ENCODE measurements at regions not wholly inside any gene's neighbourhood (a gene's known extent, or its start where the extent isn't known, plus 50 kb on each side); places are given as distances from the start of the nearest gene placed in this dataset.

GRCh38 chr5:4954048-4954447, 186.1 kb upstream of the ADAMTS16 start:
- Histone ChIP-seq H3K27ac (ENCODE audit: low read depth, low read length) (no peak overlapping the region), H3K27me3 (ENCODE audit: insufficient read depth, low read length) (no peaks in the 10 kb centered on the region), H3K4me3 (ENCODE audit: low read depth, low read length) (no peak overlapping the region), H3K4me1 (ENCODE audit: control insufficient read depth, insufficient read depth, low read length, unreplicated experiment) (no peaks in the 10 kb centered on the region), H3K79me2 (ENCODE audit: control insufficient read depth, insufficient read depth, low read length, unreplicated experiment) (no peaks in the 10 kb centered on the region), H3K36me3 (ENCODE audit: insufficient read depth, low read length) (no peaks in the 10 kb centered on the region), H2AFZ (ENCODE audit: low read length, unreplicated experiment) (no peak overlapping the region)

GRCh38 chr5:4963265-4963664, 176.9 kb upstream of the ADAMTS16 start:
- Histone ChIP-seq H3K27ac (ENCODE audit: low read depth, low read length) (no peak overlapping the region), H2AFZ (ENCODE audit: low read length, unreplicated experiment) (no peak overlapping the region), H3K36me3 (ENCODE audit: insufficient read depth, low read length) (no peaks in the 10 kb centered on the region), H3K4me1 (ENCODE audit: control insufficient read depth, insufficient read depth, low read length, unreplicated experiment) (no peaks in the 10 kb centered on the region), H3K79me2 (ENCODE audit: control insufficient read depth, insufficient read depth, low read length, unreplicated experiment) (no peaks in the 10 kb centered on the region), H3K27me3 (ENCODE audit: insufficient read depth, low read length) (no peaks in the 10 kb centered on the region), H3K4me3 (ENCODE audit: low read depth, low read length) (no peak overlapping the region)

GRCh38 chr5:4969351-4969750, 170.8 kb upstream of the ADAMTS16 start:
- no peak overlapping the region for H3K4me3 ChIP-seq (ENCODE audit: low read depth, low read length)
- no peaks in the 10 kb centered on the region for H3K27me3 ChIP-seq (ENCODE audit: insufficient read depth, low read length)
- H3K36me3 ChIP-seq (ENCODE audit: insufficient read depth, low read length): no peaks in the 10 kb centered on the region
- H3K27ac ChIP-seq (ENCODE audit: low read depth, low read length): no peak overlapping the region
- no peaks in the 10 kb centered on the region for H3K4me1 ChIP-seq (ENCODE audit: control insufficient read depth, insufficient read depth, low read length, unreplicated experiment)
- H2AFZ ChIP-seq (ENCODE audit: low read length, unreplicated experiment): no peak overlapping the region
- no peaks in the 10 kb centered on the region for H3K79me2 ChIP-seq (ENCODE audit: control insufficient read depth, insufficient read depth, low read length, unreplicated experiment)

DNA sequence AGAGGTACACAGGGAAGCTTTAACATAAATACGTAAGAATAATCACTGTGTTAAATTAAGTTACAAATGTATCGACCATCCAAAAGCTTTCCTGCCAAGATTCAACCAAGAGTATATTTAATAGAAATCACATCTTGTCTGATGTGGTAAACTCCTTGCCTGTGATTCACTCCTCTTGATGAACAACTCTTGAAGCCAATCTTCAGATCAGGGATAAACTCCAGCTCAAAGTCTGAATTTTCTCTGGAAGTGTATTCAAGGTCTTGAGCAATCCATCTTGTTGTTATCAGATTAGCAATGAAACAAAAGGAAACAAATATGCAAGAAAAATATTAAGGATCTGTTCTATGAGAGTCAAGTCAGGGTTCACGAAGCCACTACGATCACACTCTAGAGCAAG, 170.0 kb upstream of the ADAMTS16 start:
- Histone ChIP-seq H3K79me2 (ENCODE audit: control insufficient read depth, insufficient read depth, low read length, unreplicated experiment) (no peaks in the 10 kb centered on the region), H3K4me3 (ENCODE audit: low read depth, low read length) (no peak overlapping the region), H3K36me3 (ENCODE audit: insufficient read depth, low read length) (no peaks in the 10 kb centered on the region), H3K27me3 (ENCODE audit: insufficient read depth, low read length) (no peaks in the 10 kb centered on the region), H3K27ac (ENCODE audit: low read depth, low read length) (no peak overlapping the region), H2AFZ (ENCODE audit: low read length, unreplicated experiment) (no peak overlapping the region), H3K4me1 (ENCODE audit: control insufficient read depth, insufficient read depth, low read length, unreplicated experiment) (no peaks in the 10 kb centered on the region)

GRCh38 chr5:4976902-4977301, 163.2 kb upstream of the ADAMTS16 start:
- H3K27me3 ChIP-seq (ENCODE audit: insufficient read depth, low read length): no peaks in the 10 kb centered on the region

GRCh38 chr5:4977416-4978110, 162.6 kb upstream of the ADAMTS16 start:
- H3K4me1 ChIP-seq (ENCODE audit: control insufficient read depth, insufficient read depth, low read length, unreplicated experiment): no peaks in the 10 kb centered on the region
- no peak overlapping the region for H3K27ac ChIP-seq (ENCODE audit: low read depth, low read length)
- no peak overlapping the region for H3K4me3 ChIP-seq (ENCODE audit: low read depth, low read length)
- no peaks in the 10 kb centered on the region for H3K36me3 ChIP-seq (ENCODE audit: insufficient read depth, low read length)
- H3K27me3 ChIP-seq (ENCODE audit: insufficient read depth, low read length): no peaks in the 10 kb centered on the region
- no peak overlapping the region for H2AFZ ChIP-seq (ENCODE audit: low read length, unreplicated experiment)
- H3K79me2 ChIP-seq (ENCODE audit: control insufficient read depth, insufficient read depth, low read length, unreplicated experiment): no peaks in the 10 kb centered on the region

More at GRCh38 chr5:4976902-4977301, 163.2 kb upstream of the ADAMTS16 start:
- Histone ChIP-seq H3K36me3 (ENCODE audit: insufficient read depth, low read length) (no peaks in the 10 kb centered on the region), H3K4me3 (ENCODE audit: low read depth, low read length) (no peak overlapping the region), H3K79me2 (ENCODE audit: control insufficient read depth, insufficient read depth, low read length, unreplicated experiment) (no peaks in the 10 kb centered on the region), H2AFZ (ENCODE audit: low read length, unreplicated experiment) (no peak overlapping the region), H3K27ac (ENCODE audit: low read depth, low read length) (no peak overlapping the region), H3K4me1 (ENCODE audit: control insufficient read depth, insufficient read depth, low read length, unreplicated experiment) (no peaks in the 10 kb centered on the region)

GRCh38 chr5:4980201-4980600, 159.9 kb upstream of the ADAMTS16 start:
- no peak overlapping the region for H2AFZ ChIP-seq (ENCODE audit: low read length, unreplicated experiment)
- H3K4me3 ChIP-seq (ENCODE audit: low read depth, low read length): no peak overlapping the region
- H3K79me2 ChIP-seq (ENCODE audit: control insufficient read depth, insufficient read depth, low read length, unreplicated experiment): no peaks in the 10 kb centered on the region
- no peaks in the 10 kb centered on the region for H3K4me1 ChIP-seq (ENCODE audit: control insufficient read depth, insufficient read depth, low read length, unreplicated experiment)
- H3K27ac ChIP-seq (ENCODE audit: low read depth, low read length): no peak overlapping the region
- no peaks in the 10 kb centered on the region for H3K27me3 ChIP-seq (ENCODE audit: insufficient read depth, low read length)
- H3K36me3 ChIP-seq (ENCODE audit: insufficient read depth, low read length): no peaks in the 10 kb centered on the region

DNA sequence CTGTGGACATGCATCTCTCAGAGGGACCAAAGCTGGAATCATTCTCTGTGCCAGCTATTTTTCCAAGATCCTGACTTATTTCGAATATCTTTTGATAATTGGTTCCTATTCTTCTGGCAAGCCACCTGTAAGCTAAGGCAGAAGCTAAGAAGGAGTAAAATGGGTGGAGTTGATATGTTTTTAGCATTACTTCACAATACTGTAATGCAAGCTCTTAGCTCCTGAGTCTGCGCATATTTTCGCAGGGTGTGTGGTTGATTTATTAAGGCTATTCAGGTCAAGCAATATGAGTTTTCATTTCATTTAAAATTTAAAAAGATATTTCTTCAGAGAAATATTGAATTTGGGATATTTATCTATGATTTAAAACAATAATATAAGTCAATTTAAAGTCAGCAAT, 158.5 kb upstream of the ADAMTS16 start:
- Histone ChIP-seq H3K4me1 (ENCODE audit: control insufficient read depth, insufficient read depth, low read length, unreplicated experiment) (no peaks in the 10 kb centered on the region), H3K27ac (ENCODE audit: low read depth, low read length) (no peak overlapping the region), H3K79me2 (ENCODE audit: control insufficient read depth, insufficient read depth, low read length, unreplicated experiment) (no peaks in the 10 kb centered on the region), H3K27me3 (ENCODE audit: insufficient read depth, low read length) (no peaks in the 10 kb centered on the region), H2AFZ (ENCODE audit: low read length, unreplicated experiment) (no peak overlapping the region), H3K4me3 (ENCODE audit: low read depth, low read length) (no peak overlapping the region), H3K36me3 (ENCODE audit: insufficient read depth, low read length) (no peaks in the 10 kb centered on the region)

GRCh38 chr5:4983701-4984100, 156.4 kb upstream of the ADAMTS16 start:
- no peak overlapping the region for H3K27ac ChIP-seq (ENCODE audit: low read depth, low read length)
- no peaks in the 10 kb centered on the region for H3K4me1 ChIP-seq (ENCODE audit: control insufficient read depth, insufficient read depth, low read length, unreplicated experiment)
- no peak overlapping the region for H3K4me3 ChIP-seq (ENCODE audit: low read depth, low read length)
- H3K27me3 ChIP-seq (ENCODE audit: insufficient read depth, low read length): no peaks in the 10 kb centered on the region
- no peaks in the 10 kb centered on the region for H3K79me2 ChIP-seq (ENCODE audit: control insufficient read depth, insufficient read depth, low read length, unreplicated experiment)
- no peak overlapping the region for H2AFZ ChIP-seq (ENCODE audit: low read length, unreplicated experiment)
- H3K36me3 ChIP-seq (ENCODE audit: insufficient read depth, low read length): no peaks in the 10 kb centered on the region

GRCh38 chr5:4984461-4984860, 155.7 kb upstream of the ADAMTS16 start:
- Histone ChIP-seq H3K79me2 (ENCODE audit: control insufficient read depth, insufficient read depth, low read length, unreplicated experiment) (no peaks in the 10 kb centered on the region), H3K27me3 (ENCODE audit: insufficient read depth, low read length) (no peaks in the 10 kb centered on the region)

DNA sequence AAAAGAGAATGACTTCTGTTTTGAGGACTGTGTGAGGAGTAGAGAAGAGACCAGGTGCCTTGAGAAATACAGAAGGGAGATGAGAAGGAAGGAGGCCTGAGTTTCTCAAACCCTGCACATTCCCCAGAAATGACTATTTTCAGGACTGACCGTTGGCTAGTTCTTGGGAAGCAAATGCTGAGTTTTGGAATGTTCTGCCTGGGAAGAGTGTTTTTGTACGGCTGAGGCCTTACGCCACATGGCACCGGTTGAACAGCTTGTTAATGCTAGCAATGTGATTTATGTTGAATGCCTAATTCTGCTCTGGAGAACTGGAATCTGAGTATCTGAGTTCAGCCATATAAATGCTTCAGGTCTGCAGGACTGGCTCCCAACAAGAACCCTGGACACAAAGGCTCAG, 152.7 kb upstream of the ADAMTS16 start:
- no peaks in the 10 kb centered on the region for H3K27me3 ChIP-seq (ENCODE audit: insufficient read depth, low read length)
- H3K27ac ChIP-seq (ENCODE audit: low read depth, low read length): no peak overlapping the region
- H3K4me1 ChIP-seq (ENCODE audit: control insufficient read depth, insufficient read depth, low read length, unreplicated experiment): no peaks in the 10 kb centered on the region
- no peak overlapping the region for H3K4me3 ChIP-seq (ENCODE audit: low read depth, low read length)
- H2AFZ ChIP-seq (ENCODE audit: low read length, unreplicated experiment): no peak overlapping the region
- no peaks in the 10 kb centered on the region for H3K36me3 ChIP-seq (ENCODE audit: insufficient read depth, low read length)
- no peaks in the 10 kb centered on the region for H3K79me2 ChIP-seq (ENCODE audit: control insufficient read depth, insufficient read depth, low read length, unreplicated experiment)

More at GRCh38 chr5:4984461-4984860, 155.7 kb upstream of the ADAMTS16 start:
- Histone ChIP-seq H3K36me3 (ENCODE audit: insufficient read depth, low read length) (no peaks in the 10 kb centered on the region), H3K27ac (ENCODE audit: low read depth, low read length) (no peak overlapping the region), H2AFZ (ENCODE audit: low read length, unreplicated experiment) (no peak overlapping the region), H3K4me3 (ENCODE audit: low read depth, low read length) (no peak overlapping the region), H3K4me1 (ENCODE audit: control insufficient read depth, insufficient read depth, low read length, unreplicated experiment) (no peaks in the 10 kb centered on the region)

Data from ACC112 (cell line).